Smooth muscle cell of the brain vasculature (primary cell): ENCODE measurements at regions not wholly inside any gene's neighbourhood (a gene's known extent, or its start where the extent isn't known, plus 50 kb on each side); places are given as distances from the start of the nearest gene placed in this dataset.
A peak's percentile ranks its signal among the peaks of the same experiment; 100 is the strongest.

Experiments
- DNase-seq: peaks from one replicate; pipeline ENCODE4 v3.0.0-alpha.2; 2012; ENCODE audit warnings: low read depth, low spot score

DNA sequence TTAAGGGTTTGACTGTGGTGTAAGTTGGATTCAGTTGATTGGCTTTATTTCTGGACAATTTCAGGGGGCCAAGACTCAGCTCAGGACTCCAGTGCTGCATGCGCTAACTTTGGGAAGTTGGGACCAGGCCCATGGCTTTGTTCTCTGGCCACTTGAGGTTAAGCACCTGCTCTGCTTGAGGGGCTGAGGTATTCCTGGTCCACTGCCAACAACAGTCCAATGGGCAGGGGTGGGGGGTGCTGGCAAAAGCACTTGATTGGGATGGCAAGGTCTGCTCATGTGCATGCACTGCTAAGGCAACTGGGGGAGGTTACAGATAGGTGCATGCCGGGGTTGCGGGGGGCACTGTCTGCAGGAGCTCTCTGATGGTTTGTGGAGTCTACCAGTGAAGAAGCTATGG lies 52.6 kb upstream of the ASB17 start:
- DNase-seq, result no peak

GRCh38 chr1:75985827-75986226 lies 53.6 kb upstream of the ASB17 start:
- DNase-seq, result no peak

DNA sequence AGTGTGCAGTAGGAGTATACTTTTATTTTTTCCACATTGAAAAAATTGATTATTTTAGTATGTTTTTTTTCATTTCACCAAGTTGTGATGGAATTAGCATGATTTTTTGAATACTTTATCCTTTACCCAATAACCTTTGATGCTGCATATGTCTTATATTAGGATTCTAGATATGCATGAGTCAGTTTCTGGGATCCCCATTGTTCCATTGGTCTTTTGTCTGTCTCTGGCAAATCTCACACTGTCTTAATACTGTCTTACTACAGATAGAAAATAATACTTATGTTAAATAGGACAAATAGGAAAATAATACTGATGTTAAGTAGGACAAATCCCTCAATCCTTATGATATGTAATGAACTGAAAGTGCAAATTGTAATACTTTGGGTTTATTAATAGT lies 54.3 kb upstream of the ASB17 start:
- no peak for DNase-seq

DNA sequence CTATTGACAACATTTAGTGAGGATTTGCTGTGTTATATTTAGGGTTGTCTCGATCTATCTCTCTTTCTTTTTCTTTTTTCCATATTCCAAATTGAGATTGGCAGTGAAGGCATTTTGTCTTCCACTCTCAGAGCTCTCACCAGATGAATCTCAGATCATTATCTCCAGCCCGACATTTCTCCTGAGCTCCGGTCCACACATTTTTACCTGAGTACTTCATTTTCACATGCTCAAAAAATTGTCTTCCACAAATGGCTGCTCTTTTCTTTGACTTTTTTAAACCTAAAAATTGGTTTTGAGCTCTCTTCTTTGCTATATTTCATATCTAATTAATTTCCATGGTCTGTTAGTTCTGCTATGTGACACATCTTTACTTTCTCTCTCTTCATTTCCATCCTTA lies 56.9 kb upstream of the ASB17 start:
- DNase-seq, result no peak

DNA sequence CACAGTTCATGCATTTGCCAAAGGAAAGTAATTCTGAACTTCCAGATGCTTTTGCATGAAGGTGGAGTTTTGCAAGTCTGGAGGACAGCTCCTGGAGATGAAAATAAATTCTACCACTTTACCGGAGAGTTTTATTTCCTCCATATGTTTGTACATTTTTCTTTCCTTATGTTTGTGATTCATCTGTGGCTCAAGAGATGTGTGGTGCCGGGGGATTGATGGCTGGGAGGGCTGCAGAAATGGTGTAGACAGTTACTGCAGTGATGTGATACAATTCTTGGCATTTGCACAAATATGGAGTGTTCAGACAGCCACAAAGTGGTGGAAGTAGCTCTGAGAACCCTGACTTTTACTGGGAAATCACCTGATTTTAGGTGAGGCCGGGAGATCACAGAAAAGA lies 58.5 kb upstream of the ASB17 start:
- DNase-seq, result no peak

GRCh38 chr1:75991497-75992114 lies 59.4 kb upstream of the ASB17 start:
- DNase-seq, result peak; percentile 62

DNA sequence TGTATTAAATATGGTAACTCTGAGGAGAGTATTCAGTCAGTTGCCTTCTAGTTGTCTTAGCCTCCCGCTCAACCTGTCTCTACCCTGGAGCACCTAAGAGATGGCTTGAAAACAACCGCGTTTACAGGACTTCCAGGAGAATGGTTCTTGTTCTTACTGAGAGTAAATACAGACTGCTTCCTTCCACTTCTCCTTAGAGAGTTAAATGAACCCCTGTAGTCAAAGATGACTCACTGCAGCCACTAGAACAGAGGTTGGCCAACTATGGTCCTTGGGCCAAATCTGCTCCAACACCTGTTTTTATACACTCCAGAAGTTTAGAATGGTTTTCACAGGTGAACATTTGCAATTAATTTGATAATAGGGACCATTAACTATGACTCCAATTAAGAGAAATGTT lies 60.1 kb upstream of the ASB17 start:
- no peak for DNase-seq

GRCh38 chr1:75993661-75994060 lies 61.5 kb upstream of the ASB17 start:
- DNase-seq, result no peak

DNA sequence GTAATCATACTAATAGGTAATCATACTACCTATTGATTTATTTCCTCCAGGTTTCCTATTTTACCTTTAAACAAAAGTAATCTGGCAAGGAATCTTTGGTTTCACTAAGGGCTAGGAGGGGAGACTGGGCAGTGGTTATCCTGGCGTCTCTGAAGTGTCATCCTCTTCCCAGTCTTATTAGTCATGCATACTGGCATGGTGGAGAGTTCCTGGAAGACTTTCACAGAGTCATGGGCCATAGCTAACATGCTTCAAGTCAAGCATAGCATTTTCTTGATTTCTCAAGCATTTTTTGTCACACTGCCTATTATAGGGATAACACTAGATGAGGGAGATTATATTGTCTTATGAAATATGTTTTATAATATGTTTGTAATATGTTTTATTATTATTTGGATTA lies 64.0 kb upstream of the ASB17 start:
- DNase-seq, result no peak

GRCh38 chr1:75999034-75999433 lies 66.8 kb upstream of the ASB17 start:
- DNase-seq, result no peak

- no peak for DNase-seq
These were observed 70.6 kb upstream of the ST6GALNAC3 start for GRCh38 chr1:76003946-76004345.

DNA sequence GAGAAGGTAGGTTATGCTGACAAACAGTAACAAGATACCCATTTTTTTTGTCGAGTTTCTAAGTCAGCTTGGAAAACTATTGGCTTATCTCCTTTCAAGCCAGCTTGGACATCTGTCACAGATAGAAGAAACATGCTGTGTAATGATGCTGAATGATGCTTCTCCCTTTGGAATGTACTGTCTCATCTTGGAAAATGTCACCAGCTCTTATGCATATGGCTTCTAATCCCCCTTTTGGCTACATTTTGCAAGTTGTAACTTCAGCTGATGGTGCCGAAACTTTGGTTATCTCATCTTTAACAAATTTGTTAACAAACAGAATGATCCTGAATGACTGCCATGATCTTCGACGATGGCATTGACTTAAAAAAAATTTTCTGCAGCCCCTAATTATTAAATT lies 68.8 kb upstream of the ST6GALNAC3 start:
- no peak for DNase-seq

GRCh38 chr1:76006234-76006633 lies 68.3 kb upstream of the ST6GALNAC3 start:
- peak; percentile 6 for DNase-seq

DNA sequence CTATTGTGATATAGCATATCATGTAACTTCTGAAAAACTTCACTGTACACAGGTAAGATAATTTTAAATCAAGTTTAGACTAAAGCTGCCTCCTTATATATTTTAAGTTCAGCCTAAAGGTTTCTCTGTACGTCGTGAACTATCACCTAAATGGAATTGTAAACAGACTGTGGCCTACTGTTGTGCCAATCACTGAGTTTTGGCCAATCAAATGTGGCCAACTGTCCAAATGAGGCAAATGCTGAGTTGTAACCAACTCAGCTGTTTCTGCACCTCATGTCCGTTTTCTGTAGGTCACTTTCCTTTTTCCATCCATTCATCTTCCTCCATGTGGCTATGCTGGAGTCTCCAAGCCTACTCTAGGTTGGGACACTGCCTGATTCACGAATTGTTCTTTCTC lies 63.7 kb upstream of the ST6GALNAC3 start:
- no peak for DNase-seq

DNA sequence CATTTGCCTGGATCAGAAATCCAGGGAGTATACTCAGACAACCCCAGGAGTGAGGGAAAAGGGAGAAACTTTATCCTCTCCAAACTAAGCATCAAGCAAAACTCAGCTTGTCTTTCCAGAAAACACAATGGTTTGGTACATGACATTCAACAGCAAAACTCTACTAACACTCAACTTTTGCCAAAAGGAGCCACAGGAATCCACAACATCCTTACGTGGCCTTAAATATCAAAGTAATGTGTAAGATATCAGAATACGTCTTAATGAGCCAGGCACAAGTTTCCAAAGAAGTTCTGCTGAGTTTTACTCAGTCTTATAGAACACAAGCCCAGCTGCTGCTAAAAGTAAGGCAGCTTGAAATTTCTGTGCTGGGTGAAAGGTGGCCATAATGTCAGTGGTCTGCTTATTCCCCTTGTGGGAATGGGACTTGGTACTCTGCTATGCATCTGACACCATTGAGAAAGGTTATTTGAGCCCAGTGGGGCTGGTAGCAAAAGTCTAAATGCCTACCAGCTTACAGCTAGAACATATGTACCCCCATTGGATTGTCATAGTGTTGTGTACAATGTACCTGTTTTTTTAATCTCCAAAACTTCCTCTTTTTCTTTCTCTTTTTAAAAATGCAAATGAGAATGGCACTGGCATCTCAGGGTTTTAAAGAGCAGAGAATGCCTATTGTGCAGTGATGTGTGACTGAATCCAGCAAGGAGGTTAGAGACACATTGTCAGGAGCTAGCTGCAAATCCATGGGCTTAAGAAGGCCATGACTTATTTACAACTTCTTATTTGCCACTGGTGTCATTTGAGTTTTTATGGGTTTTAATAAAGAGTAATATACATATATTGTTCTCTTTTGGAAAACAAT lies 62.0 kb upstream of the ST6GALNAC3 start:
- no peak for DNase-seq

DNA sequence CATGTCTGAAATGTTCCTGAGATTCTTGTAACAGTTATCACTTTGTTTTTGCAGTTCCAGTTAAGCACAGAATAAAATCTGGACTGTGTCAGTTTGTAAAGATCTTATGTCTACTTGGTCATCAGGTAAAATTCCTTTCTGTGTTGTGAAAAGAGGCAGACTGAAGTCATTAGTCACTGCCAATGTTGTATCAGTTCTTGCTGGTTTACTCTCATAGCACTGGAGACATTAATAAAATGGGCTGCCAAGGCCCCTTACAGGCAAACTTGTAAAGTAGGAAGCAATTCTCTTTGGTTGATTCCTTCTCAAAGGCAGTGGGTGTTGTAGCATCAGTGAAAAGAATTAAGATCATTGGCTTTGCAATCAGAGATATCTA lies 61.4 kb upstream of the ST6GALNAC3 start:
- no peak for DNase-seq

GRCh38 chr1:76015478-76016103 lies 59.0 kb upstream of the ST6GALNAC3 start:
- no peak for DNase-seq

DNA sequence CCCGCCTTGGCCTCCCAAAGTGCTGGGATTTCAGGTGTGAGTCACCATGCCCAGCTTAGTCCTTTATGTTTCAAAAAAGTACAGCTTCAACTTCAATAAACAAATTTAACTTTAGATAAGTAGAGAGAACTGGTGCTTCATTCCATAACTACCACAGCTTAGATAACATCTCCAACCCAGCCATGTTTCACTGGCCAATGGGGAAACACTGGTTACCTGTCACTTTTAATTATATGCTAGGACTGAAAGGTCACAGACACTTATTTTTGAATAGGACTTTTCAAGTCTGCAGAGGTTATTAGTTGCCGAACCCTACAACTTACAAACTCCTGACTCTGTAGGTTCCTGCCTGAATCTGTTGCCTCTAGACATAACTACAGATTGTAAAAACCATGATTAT lies 56.5 kb upstream of the ST6GALNAC3 start:
- no peak for DNase-seq

DNA sequence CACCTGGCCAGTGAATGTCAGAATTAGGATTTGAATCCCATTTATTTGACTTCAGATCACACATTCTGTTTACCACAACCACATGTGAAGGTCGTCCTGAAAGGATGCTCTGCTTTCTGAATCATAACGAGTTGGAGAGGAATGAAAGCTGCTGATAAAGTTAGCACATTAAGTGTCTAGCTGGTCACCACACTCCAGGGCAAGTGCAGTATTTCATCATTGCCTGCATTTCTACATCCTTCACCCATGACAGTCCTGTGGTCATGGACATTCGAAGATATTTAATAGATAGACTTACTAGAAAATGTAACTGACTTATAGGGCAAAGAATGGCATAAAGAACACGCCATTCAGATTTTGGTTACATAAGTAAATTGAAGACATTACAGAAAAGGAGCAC lies 52.7 kb upstream of the ST6GALNAC3 start:
- no peak for DNase-seq

GRCh38 chr1:76023669-76024435 lies 50.7 kb upstream of the ST6GALNAC3 start:
- no peak for DNase-seq
